ENCODE measurements at regions not wholly inside any gene's neighbourhood (a gene's known extent, or its start where the extent isn't known, plus 50 kb on each side); places are given as distances from the start of the nearest gene placed in this dataset.

GRCh38 chr10:118161461-118162246 lies 114.9 kb upstream of the RAB11FIP2 start:
- no peak overlapping the region for H3K4me3 ChIP-seq (replicated peaks; ENCODE audit: low read depth, low read length)
- no peak for TF ChIP-seq CTCF (IDR thresholded peaks at IDR 0.05; ENCODE audit: low read length, missing control alignments)
- DNase-seq (ENCODE audit: low read depth), result no peak

- no peak for DNase-seq (ENCODE audit: low read depth)
- H3K4me3 ChIP-seq (replicated peaks; ENCODE audit: low read depth, low read length), result no peak overlapping the region
- TF ChIP-seq CTCF (IDR thresholded peaks at IDR 0.05; ENCODE audit: low read length, missing control alignments), result no peak
Observed at GRCh38 chr10:118153287-118153686, 106.5 kb upstream of the RAB11FIP2 start.

DNA sequence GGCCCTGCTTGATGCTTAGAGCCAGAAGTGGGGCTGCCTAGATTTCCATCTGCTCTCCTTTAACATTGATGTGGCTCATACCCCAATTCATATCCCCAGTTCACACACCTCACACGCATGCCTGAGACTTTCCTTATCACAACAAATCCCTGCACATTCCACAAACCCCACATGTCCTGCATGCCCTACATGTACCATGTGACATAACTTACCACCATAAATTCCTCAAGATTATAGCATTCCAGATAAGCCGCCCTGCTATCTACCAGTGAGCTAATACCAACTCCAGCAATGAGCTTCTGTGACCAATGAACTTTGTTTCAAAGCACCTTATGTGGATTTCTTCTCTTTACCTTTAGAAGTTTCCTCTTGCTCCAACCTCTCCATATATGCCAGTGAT lies 104.7 kb upstream of the RAB11FIP2 start:
- no peak overlapping the region for H3K4me3 ChIP-seq (replicated peaks; ENCODE audit: low read depth, low read length)
- no peak for TF ChIP-seq CTCF (IDR thresholded peaks at IDR 0.05; ENCODE audit: low read length, missing control alignments)
- DNase-seq (ENCODE audit: low read depth), result no peak

DNA sequence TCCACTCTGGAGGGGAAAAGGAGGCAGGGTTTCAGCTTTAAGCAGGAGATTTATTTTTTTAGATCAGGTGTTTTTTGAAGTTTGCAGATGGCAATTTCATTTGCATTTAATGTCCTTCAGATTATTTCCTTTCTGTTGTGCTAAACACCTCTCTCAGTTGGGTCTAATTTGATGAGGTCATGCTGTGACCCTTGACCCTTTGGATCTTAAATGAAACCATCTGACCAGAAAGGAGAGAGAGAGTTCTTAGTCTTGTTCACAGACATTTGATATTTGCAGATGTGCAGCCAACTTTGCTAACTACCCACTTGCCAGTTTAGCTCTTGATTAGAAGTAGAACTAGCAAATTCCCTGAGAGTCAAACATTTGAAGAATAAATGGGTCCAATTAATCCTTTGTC lies 101.5 kb upstream of the RAB11FIP2 start:
- no peak overlapping the region for H3K4me3 ChIP-seq (replicated peaks; ENCODE audit: low read depth, low read length)
- no peak for TF ChIP-seq CTCF (IDR thresholded peaks at IDR 0.05; ENCODE audit: low read length, missing control alignments)
- DNase-seq (ENCODE audit: low read depth), result no peak

DNA sequence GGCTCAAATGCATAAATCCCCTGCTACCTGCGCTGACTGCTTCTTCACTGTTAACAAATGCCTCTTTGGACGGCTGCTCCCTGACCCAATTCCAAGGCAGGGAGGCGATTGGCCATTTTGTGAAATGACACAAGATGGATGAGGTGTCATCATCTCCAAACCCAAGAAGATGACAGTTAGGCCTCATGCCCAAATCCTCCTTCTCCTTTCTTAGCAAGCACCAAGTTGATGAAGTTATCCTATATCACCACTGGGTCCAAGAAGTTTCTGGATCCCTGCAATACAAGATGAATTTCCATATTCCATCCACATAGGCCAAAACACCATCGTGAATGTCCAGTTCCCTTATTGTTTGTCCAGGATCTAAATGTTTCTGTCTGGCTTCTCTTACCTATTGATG lies 98.5 kb upstream of the RAB11FIP2 start:
- no peak for TF ChIP-seq CTCF (IDR thresholded peaks at IDR 0.05; ENCODE audit: low read length, missing control alignments)
- no peak for DNase-seq (ENCODE audit: low read depth)
- no peak overlapping the region for H3K4me3 ChIP-seq (replicated peaks; ENCODE audit: low read depth, low read length)

- no peak for DNase-seq (ENCODE audit: low read depth)
- no peak overlapping the region for H3K4me3 ChIP-seq (replicated peaks; ENCODE audit: low read depth, low read length)
- no peak for TF ChIP-seq CTCF (IDR thresholded peaks at IDR 0.05; ENCODE audit: low read length, missing control alignments)
Observed at GRCh38 chr10:118141471-118141870, 94.7 kb upstream of the RAB11FIP2 start.

DNA sequence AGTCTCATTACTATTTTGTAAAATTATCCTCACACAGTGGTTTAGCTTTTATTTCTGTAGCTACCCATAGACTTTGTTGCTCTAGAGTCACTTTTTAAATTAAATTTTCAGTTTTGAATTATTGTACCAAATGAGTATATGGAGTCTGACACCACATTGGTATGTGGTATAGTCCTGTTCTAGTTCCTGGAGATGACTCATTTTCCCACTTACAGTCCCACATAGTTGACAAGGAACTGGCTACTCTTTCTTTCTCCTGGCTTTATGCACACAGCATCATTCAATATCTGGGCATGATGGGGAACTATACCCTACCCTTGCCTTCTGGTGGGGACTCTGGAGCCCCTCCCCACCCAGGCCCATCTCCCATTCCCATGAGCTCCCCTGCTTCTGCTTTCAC lies 92.6 kb upstream of the RAB11FIP2 start:
- no peak for DNase-seq (ENCODE audit: low read depth)
- TF ChIP-seq CTCF (IDR thresholded peaks at IDR 0.05; ENCODE audit: low read length, missing control alignments), result no peak
- no peak overlapping the region for H3K4me3 ChIP-seq (replicated peaks; ENCODE audit: low read depth, low read length)
